ENCODE measurements at regions not wholly inside any gene's neighbourhood (a gene's known extent, or its start where the extent isn't known, plus 50 kb on each side); places are given as distances from the start of the nearest gene placed in this dataset.

DNA sequence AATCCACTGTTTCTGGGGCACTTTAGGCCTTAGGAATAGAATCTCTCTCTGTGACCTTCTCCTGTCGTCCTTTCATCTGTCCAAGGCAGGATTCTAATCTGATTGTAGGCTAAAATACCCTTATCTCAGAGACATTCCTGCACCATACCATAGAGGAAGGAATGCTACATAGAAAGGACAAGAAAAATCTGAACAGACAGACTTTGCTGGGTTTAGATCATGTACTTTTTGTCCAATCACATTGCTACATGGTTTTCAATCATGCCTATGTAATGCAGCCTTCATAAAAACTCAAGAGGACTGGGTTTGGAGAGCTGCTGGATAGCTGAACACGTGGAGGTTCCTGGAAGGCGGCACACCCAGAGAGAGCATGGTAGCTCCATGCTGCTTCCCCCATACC, 378.5 kb upstream of the SEMA6D start:
- TF ChIP-seq CTCF (IDR thresholded peaks at IDR 0.05; ENCODE audit: low read length) (no peak), EZH2 (IDR thresholded peaks at IDR 0.05; ENCODE audit: borderline replicate concordance, low read length) (no peak)
